B cell (primary cell): ENCODE measurements at regions not wholly inside any gene's neighbourhood (a gene's known extent, or its start where the extent isn't known, plus 50 kb on each side); places are given as distances from the start of the nearest gene placed in this dataset.

Experiments used
- CTCF ChIP-seq: fragments of 200-600 bp; IDR thresholded peaks from one replicate; pipeline ENCODE4 v1.8.0; 2022; ENCODE audit warnings: antibody characterized with exemption, mild to moderate bottlenecking
- EZH2 ChIP-seq: IDR thresholded peaks from 2 replicates; pipeline ENCODE4 v1.6.1; 2012; ENCODE audit warnings: borderline replicate concordance, low read depth, mild to moderate bottlenecking, moderate library complexity, low read length; ENCODE audit not compliant: insufficient read depth, poor library complexity, severe bottlenecking

- TF ChIP-seq CTCF = no peak
- no peak for TF ChIP-seq EZH2
Observed at GRCh38 chr10:21205328-21205727, 308.2 kb upstream of the NEBL start.
